DND-41 (cell line): ENCODE measurements at regions not wholly inside any gene's neighbourhood (a gene's known extent, or its start where the extent isn't known, plus 50 kb on each side); places are given as distances from the start of the nearest gene placed in this dataset.

ENCODE experiments used
- EZH2 ChIP-seq: IDR thresholded peaks from 3 replicates; pipeline ENCODE4 v1.6.1; 2012; ENCODE audit warnings: borderline replicate concordance, low read depth, mild to moderate bottlenecking, moderate library complexity, low read length, inconsistent platforms; ENCODE audit not compliant: severe bottlenecking
- TF ChIP-seq, protein P1 (sequence below): IDR thresholded peaks from 2 replicates; pipeline ENCODE4 v1.5.1; 2012; ENCODE audit warnings: borderline replicate concordance, low read length, moderate library complexity, mild to moderate bottlenecking; ENCODE audit not compliant: poor library complexity, severe bottlenecking; ENCODE audit errors: extremely low read depth

DNA sequence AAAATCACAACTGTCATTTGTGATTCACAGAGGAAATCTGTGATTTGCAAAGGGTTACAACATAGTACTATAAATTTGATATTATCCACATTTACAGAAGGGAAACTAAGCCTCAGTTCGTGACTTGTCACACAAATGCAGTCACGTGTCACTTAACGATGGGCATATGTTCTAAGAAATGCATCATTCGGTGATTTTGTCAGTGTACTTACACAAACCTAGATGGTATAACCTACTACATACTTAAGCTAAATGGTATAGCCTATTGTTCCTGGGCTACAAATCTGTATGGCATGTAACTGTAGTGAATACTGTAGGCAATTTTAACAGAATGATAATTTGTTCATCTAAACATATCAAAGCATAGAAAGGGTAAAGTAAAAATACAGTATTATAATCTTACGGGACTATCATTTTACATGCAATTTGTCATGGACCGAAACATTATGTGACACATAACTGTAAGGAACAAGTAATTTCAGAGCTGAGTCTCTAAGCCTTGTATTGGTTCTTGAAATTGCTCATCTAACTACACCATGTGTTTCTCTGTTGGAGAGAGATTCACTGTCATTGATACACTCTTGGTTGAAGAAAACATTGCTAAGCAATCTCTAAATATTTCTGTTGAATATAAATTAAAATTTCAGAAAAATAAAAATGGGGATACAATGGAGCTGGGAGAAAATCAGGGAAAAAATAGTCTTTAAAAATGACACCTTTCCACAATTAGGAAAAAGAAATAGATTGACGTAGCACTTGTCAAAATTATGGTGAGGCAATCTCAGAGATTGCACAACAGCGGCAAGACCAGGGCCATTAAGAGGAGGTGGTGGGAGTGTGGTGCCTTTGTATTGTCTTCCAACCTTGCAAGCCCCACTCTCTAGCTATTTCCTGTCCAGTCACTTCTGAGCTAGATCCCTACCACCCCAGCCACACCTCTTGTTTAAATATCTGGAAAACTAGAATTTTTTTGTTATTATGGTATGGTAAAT lies 645.8 kb upstream of the TBL1XR1 start:
- TF ChIP-seq, protein P1, sequence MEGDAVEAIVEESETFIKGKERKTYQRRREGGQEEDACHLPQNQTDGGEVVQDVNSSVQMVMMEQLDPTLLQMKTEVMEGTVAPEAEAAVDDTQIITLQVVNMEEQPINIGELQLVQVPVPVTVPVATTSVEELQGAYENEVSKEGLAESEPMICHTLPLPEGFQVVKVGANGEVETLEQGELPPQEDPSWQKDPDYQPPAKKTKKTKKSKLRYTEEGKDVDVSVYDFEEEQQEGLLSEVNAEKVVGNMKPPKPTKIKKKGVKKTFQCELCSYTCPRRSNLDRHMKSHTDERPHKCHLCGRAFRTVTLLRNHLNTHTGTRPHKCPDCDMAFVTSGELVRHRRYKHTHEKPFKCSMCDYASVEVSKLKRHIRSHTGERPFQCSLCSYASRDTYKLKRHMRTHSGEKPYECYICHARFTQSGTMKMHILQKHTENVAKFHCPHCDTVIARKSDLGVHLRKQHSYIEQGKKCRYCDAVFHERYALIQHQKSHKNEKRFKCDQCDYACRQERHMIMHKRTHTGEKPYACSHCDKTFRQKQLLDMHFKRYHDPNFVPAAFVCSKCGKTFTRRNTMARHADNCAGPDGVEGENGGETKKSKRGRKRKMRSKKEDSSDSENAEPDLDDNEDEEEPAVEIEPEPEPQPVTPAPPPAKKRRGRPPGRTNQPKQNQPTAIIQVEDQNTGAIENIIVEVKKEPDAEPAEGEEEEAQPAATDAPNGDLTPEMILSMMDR, result no peak
- TF ChIP-seq EZH2, result no peak
